Motor neuron (in vitro differentiated cells): ENCODE measurements at regions not wholly inside any gene's neighbourhood (a gene's known extent, or its start where the extent isn't known, plus 50 kb on each side); places are given as distances from the start of the nearest gene placed in this dataset.

Source experiments
- ATAC-seq, 8 experiments: fragments of 200-7000 bp; cut with Tn5 transposase; replicated peaks in 6 of 8; 2 replicates each; pipeline ENCODE4 v1.8.0; 2021; ENCODE audit warnings: mild to moderate bottlenecking in 8 of 8, moderate library complexity in 8 of 8
- H3K27ac ChIP-seq, 2 donors: fragments of 250-450 bp; sonication (Bioruptor Pico); 2 replicates each; pipeline ENCODE4 v1.9.0; 2021; ENCODE audit warnings: antibody characterized with exemption in 2 of 2, mild to moderate bottlenecking in 2 of 2, moderate library complexity in 1 of 2
- H3K4me1 ChIP-seq, 2 donors: fragments of 250-450 bp; sonication (Bioruptor Pico); replicated peaks in 1 of 2; 2 replicates each; pipeline ENCODE4 v1.6.1; 2021; ENCODE audit warnings: antibody characterized with exemption in 2 of 2, mild to moderate bottlenecking in 2 of 2, moderate library complexity in 1 of 2
- H3K4me3 ChIP-seq, 5 donors: fragments of 250-450 bp; sonication (Bioruptor Pico); 2 replicates each; pipeline ENCODE4 v1.9.0; 2021; ENCODE audit warnings: antibody characterized with exemption in 5 of 5, mild to moderate bottlenecking in 5 of 5, moderate library complexity in 4 of 5
- WGBS, 10 experiments: fragments of 450-650 bp; shearing (Covaris generic); methylation state at CpG; one replicate each; pipeline ENCODE4 v1.0.0; 2022; 5-methylcytosine and 5-hydroxymethylcytosine counted together
- in situ Hi-C, 9 experiments: fragments of 400-800 bp; cut with MboI; loops; one replicate each; pipeline ENCODE4 v1.15.0; 2021; ENCODE audit warnings: low sequenced_read_pairs in 9 of 9, low pct_unique_long_range_greater_than_20kb in 2 of 9; ENCODE audit not compliant: unreplicated experiment in 9 of 9

DNA sequence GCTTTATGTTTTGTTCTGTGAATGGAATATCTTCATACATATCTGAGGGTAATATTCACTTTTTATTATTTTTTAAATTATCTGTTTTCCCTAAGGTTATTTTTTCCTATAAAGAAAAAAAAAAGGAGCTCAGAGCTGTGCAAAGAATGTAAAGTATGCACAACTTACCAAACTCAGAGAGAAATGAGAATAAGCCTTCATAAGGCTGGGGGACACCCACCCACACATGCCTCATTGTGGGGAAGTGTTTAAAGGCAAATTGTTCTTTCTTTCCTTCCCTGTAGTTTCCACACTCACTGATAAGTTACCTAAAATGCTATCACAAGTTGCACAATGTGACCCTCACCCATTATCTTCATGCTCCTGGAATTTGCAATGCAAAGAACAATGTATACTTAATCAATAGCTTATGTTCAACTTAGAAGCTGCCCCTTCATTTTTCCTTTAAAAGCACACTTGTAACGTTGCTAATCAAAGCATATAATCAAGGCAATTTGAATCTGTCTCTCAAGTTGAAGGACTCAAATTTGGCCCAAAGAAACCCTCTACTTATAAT lies 108.1 kb downstream of the GNAT3 start:
- no peak for ATAC-seq
- Histone ChIP-seq H3K4me1 (no peaks in the 10 kb centered on the region), H3K4me3 (no peak overlapping the region), H3K27ac (no peak overlapping the region)
- in situ Hi-C loops, result loop anchor here in 1 of 9 experiments (25.0 kb wide), 1 partner anchor 341 kb away; no protein-coding TSS in a partner anchor
- WGBS, 10 experiments, result 0 to 50% (median 24%) methylated on average over 1 of the region's 1 CpG; no CpG with 5 or more reads in 2 of the 10 experiments

DNA sequence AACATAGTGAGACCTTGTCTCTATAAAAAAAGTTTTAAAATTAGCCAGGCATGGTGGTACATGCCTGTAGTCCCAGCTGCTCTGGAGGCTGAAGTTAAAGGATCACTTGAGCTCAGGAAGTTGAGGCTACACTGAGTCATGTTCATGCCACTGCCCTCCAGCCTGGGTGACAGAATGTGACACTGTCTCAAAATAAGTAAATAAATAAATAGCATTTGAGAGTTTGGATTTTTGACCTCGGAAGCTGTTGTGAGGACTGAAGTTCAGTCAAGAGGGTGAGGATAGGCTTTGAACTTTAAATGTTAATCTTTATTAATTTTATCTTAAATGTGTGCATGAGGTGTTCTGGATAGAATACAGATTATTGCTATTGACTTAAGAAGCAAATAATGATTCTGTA lies 110.2 kb downstream of the GNAT3 start:
- Histone ChIP-seq H3K27ac (no peak overlapping the region), H3K4me3 (no peak overlapping the region), H3K4me1 (no peaks in the 10 kb centered on the region)
- ATAC-seq, result no peak
- in situ Hi-C loops, result loop anchor here in 1 of 9 experiments (25.0 kb wide), 1 partner anchor 339 kb away; no protein-coding TSS in a partner anchor
- 64 to 100% (median 80%) methylated on average over 1 of the region's 1 CpG; no CpG with 5 or more reads in 4 of the 10 experiments for WGBS, 10 experiments

GRCh38 chr7:80393786-80394185 lies 118.1 kb downstream of the GNAT3 start:
- in situ Hi-C loops, result loop anchor here in 4 of 9 experiments (25.0 kb wide), 2 partner anchors 256 to 306 kb away; partner anchors contain the start of gene GNAI1 (in 3 of the 4)
- 66 to 100% (median 100%) methylated on average over 1 to 2 of the region's 2 CpGs for WGBS, 10 experiments

GRCh38 chr7:80392229-80393169 lies 119.4 kb downstream of the GNAT3 start:
- WGBS, 10 experiments, result 18 to 100% (median 85%) methylated on average over 1 to 4 of the region's 4 CpGs; no CpG with 5 or more reads in 4 of the 10 experiments
- in situ Hi-C loops, result loop anchor here in 4 of 9 experiments (25.0 kb wide), 2 partner anchors 255 to 305 kb away; partner anchors contain the start of gene GNAI1 (in 3 of the 4)
- ATAC-seq, result peak in 4 of 8 experiments; percentile 25 to 42 (median 32)
- no peaks in the 10 kb centered on the region for H3K4me1 ChIP-seq
- H3K4me3 ChIP-seq, result no peak overlapping the region
- no peak overlapping the region for H3K27ac ChIP-seq

More at GRCh38 chr7:80393786-80394185, 118.1 kb downstream of the GNAT3 start:
- no peak for ATAC-seq
- Histone ChIP-seq H3K4me3 (no peak overlapping the region), H3K4me1 (no peaks in the 10 kb centered on the region), H3K27ac (no peak overlapping the region)

DNA sequence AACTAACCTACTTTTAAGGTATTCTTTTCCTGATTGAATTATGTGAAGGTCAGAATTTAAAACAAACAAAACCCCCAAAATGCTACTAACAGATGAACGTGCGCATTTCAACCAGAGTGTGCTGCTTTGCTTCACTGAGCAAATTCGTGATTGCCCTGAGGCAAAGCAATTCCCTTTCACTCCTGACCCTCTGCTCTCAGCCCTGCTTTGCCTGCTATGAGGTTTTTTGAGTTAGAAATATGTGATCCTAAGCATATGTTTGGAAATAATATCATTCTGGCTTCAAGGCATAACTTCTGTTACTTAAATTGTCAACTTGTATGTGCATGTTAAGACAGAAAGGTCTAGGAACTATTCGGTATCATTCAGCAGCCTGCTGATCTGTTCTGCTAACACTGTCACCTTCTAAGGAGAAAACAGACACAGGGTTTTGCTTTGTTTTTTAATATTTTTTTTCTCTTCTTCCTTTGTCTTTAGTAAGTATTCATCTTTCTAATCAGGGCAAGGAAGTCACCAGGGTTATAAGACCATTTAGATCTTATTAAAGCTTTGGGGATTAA lies 124.2 kb downstream of the GNAT3 start:
- in situ Hi-C loops, result loop anchor here in 4 of 9 experiments (25.0 kb wide), 2 partner anchors 250 to 300 kb away; partner anchors contain the start of gene GNAI1 (in 3 of the 4)

GRCh38 chr7:80386686-80387085 lies 125.2 kb downstream of the GNAT3 start:
- no peak overlapping the region for H3K4me3 ChIP-seq
- ATAC-seq, result no peak
- no peaks in the 10 kb centered on the region for H3K4me1 ChIP-seq
- H3K27ac ChIP-seq, result no peak overlapping the region
- in situ Hi-C loops, result loop anchor here in 4 of 9 experiments (25.0 kb wide), 2 partner anchors 249 to 299 kb away; partner anchors contain the start of gene GNAI1 (in 3 of the 4)
- 56 to 100% (median 90%) methylated on average over 1 to 3 of the region's 3 CpGs; no CpG with 5 or more reads in 2 of the 10 experiments for WGBS, 10 experiments

More for the DNA sequence above, 124.2 kb downstream of the GNAT3 start:
- Histone ChIP-seq H3K27ac (no peak overlapping the region), H3K4me1 (no peaks in the 10 kb centered on the region), H3K4me3 (no peak overlapping the region)
- peak in 3 of 8 experiments; percentile 60 to 89 (median 69) for ATAC-seq
- 19 to 60% (median 46%) methylated on average over 2 to 4 of the region's 4 CpGs; no CpG with 5 or more reads in 2 of the 10 experiments for WGBS, 10 experiments

GRCh38 chr7:80385508-80385907 lies 126.4 kb downstream of the GNAT3 start:
- peak in 1 of 8 experiments; percentile 58 for ATAC-seq
- Histone ChIP-seq H3K4me1 (no peaks in the 10 kb centered on the region), H3K4me3 (no peak overlapping the region), H3K27ac (no peak overlapping the region)
- in situ Hi-C loops, result loop anchor here in 4 of 9 experiments (25.0 kb wide), 2 partner anchors 248 to 298 kb away; partner anchors contain the start of gene GNAI1 (in 3 of the 4)

DNA sequence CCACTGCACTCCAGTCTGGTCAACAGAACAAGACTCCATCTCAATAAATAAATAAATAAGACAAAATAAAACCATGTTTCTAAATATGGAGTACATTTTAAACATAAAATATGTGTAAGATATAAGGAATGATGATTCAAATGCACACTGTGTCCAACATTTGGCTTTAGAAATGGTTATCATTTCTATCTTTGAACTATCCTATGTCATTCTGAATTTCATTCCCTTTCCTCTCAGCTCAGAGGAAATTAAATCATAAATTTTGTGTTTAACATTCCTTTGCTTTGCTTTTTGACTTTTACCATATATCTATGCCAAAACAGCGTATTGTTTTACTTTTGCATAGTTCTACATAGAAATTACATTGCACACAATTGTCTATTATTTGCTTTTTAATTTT lies 130.9 kb downstream of the GNAT3 start:
- 70 to 94% (median 88%) methylated on average over 1 of the region's 1 CpG; no CpG with 5 or more reads in 1 of the 10 experiments for WGBS, 10 experiments
- in situ Hi-C loops, result loop anchor here in 4 of 9 experiments (25.0 kb wide), 2 partner anchors 244 to 294 kb away; partner anchors contain the start of gene GNAI1 (in 3 of the 4)
- Histone ChIP-seq H3K27ac (no peak overlapping the region), H3K4me3 (no peak overlapping the region), H3K4me1 (peaks cover 0 to 14% of the 10 kb centered on the region in 2 donors)
- ATAC-seq, result no peak

- H3K4me1 ChIP-seq, result peaks cover 0 to 14% of the 10 kb centered on the region in 2 donors
- in situ Hi-C loops, result loop anchor here in 4 of 9 experiments (25.0 kb wide), 2 partner anchors 242 to 292 kb away; partner anchors contain the start of gene GNAI1 (in 3 of the 4)
- WGBS, 10 experiments, result 40 to 72% (median 60%) methylated on average over 1 to 3 of the region's 3 CpGs
- peak in 6 of 8 experiments; percentile 25 to 81 (median 64) for ATAC-seq
- no peak overlapping the region for H3K27ac ChIP-seq
- H3K4me3 ChIP-seq, result no peak overlapping the region
Observed at GRCh38 chr7:80379034-80379982, 132.6 kb downstream of the GNAT3 start.

DNA sequence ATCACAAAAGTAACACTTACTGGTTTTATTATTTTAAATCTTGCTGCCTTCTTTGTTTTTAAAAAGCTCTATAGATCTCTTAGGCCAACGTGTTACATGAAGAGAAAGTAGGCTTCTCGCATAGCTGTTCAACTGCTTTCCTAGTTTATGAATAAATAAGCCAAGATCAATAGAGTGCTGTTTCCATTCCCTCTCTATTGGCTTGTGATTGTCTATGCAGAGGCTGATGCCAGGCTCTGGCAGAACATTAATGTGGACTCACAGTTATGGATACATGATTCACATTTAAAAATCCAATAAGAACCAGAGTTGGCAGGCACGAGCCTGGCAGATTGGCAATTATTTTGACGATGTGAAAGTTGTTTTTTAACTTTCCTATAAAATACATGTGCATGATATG lies 137.5 kb downstream of the GNAT3 start:
- in situ Hi-C loops, result no loop called here
- H3K4me3 ChIP-seq, result no peak overlapping the region
- 32 to 100% (median 81%) methylated on average over 1 to 4 of the region's 4 CpGs for WGBS, 10 experiments
- no peak for ATAC-seq
- H3K4me1 ChIP-seq, result peaks cover 0 to 10% of the 10 kb centered on the region in 2 donors
- no peak overlapping the region for H3K27ac ChIP-seq

GRCh38 chr7:80373429-80374032 lies 138.3 kb downstream of the GNAT3 start:
- H3K4me3 ChIP-seq, result no peak overlapping the region
- peaks cover 0 to 2% of the 10 kb centered on the region in 2 donors for H3K4me1 ChIP-seq
- peak in 1 of 8 experiments; percentile 75 for ATAC-seq
- H3K27ac ChIP-seq, result no peak overlapping the region
- in situ Hi-C loops, result no loop called here
- WGBS, 10 experiments, result 52 to 100% (median 86%) methylated on average over 2 to 4 of the region's 4 CpGs; no CpG with 5 or more reads in 1 of the 10 experiments
